ENCODE measurements at regions not wholly inside any gene's neighbourhood (a gene's known extent, or its start where the extent isn't known, plus 50 kb on each side); places are given as distances from the start of the nearest gene placed in this dataset.

DNA sequence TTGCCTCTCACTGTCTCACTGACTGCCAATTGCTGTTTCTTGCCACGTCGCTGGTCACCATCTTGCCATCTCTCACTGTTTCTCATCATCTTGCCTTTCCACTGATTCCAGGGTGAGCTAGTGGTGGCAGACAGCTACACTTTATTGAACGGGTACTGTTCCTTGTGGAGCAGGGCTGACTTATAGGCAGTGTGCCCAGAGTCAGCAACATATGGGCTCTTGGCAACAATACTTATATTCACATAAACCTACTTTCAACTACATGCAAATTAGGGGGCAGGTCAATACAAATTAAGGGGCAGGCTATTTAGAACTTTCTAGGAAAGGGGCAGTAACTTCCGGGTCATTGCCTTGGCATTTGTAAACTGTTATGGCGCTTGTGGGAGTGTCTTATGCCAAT, 186.2 kb upstream of the SYNDIG1 start:
- in situ Hi-C loops (cut with HindIII; ENCODE audit: low pct_ligation_motif_present, low sequenced_read_pairs): no loop called here
- TF ChIP-seq, protein P1, sequence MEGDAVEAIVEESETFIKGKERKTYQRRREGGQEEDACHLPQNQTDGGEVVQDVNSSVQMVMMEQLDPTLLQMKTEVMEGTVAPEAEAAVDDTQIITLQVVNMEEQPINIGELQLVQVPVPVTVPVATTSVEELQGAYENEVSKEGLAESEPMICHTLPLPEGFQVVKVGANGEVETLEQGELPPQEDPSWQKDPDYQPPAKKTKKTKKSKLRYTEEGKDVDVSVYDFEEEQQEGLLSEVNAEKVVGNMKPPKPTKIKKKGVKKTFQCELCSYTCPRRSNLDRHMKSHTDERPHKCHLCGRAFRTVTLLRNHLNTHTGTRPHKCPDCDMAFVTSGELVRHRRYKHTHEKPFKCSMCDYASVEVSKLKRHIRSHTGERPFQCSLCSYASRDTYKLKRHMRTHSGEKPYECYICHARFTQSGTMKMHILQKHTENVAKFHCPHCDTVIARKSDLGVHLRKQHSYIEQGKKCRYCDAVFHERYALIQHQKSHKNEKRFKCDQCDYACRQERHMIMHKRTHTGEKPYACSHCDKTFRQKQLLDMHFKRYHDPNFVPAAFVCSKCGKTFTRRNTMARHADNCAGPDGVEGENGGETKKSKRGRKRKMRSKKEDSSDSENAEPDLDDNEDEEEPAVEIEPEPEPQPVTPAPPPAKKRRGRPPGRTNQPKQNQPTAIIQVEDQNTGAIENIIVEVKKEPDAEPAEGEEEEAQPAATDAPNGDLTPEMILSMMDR (IDR thresholded peaks at IDR 0.05; ENCODE audit: low read depth, low read length, missing control alignments): no peak

DNA sequence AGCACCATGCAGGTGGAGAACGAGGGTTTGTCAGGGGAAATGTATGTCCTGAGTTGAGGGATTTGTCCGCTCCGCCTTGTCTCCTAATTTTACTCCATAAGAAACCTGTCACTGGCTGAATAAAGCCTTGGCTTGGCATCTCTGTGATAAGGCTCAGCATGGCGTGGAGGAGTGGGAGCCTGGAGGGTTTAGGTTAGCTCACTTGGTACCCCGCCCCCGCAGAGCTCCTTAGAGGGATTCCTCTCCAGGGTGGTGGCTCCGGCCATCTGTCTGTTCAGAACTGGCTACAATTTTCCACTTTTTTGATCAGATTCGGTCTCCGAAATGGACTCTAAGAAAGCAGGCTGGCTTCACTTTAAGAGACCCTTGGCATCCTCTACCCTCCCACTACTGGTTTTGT, 192.2 kb upstream of the SYNDIG1 start:
- TF ChIP-seq, protein P1 (IDR thresholded peaks at IDR 0.05; ENCODE audit: low read depth, low read length, missing control alignments): no peak
- Histone ChIP-seq H3K36me3 (replicated peaks) (no peaks in the 10 kb centered on the region), H3K4me3 (ENCODE audit: low read depth, low read length) (no peak overlapping the region), H3K27me3 (replicated peaks) (no peaks in the 10 kb centered on the region), H3K27ac (no peak overlapping the region)
- no peak for DNase-seq
- in situ Hi-C loops (cut with HindIII; ENCODE audit: low pct_ligation_motif_present, low sequenced_read_pairs): no loop called here

More for the DNA sequence above, 186.2 kb upstream of the SYNDIG1 start:
- Histone ChIP-seq H3K27me3 (replicated peaks) (no peaks in the 10 kb centered on the region), H3K4me3 (ENCODE audit: low read depth, low read length) (no peak overlapping the region), H3K36me3 (replicated peaks) (no peaks in the 10 kb centered on the region), H3K27ac (no peak overlapping the region)
- DNase-seq: no peak

DNA sequence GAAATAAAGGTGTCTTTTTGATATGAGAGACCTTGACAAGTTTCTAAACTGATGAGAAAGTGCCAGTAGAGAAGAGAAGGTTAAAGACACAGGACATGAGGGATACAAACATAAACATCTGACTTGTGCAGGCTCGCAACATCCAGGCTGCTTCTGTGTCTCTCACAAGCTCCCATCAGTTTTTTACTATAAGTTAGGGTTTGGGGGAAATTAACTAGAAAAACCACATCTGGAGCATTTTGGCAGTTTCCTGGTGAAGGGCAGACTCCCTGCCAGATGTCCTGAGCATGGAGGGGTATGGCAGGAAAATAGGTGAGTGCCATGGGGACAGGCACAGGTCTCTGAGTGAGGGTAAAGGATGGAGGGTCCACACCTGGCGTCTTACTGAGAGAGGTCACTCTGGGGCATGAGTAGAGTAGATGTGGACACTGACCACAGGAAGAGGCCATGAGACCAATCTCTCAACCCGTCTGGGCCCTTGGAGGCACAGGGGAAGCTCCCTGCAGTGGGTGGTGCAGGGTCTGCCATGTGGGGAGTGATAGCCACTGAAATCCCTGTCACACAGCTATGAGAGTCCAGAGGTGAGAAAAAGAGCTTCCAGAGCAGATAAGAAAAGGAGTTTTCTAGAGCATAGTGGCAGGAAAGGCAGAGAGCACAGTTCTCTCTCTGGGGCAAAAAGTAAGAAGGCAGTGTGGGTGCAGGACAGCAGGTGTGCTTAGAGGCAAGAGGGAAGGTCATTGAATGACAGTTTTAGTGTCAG, 193.3 kb upstream of the SYNDIG1 start:
- DNase-seq: no peak
- Histone ChIP-seq H3K4me3 (ENCODE audit: low read depth, low read length) (no peak overlapping the region), H3K27me3 (replicated peaks) (no peaks in the 10 kb centered on the region), H3K27ac (no peak overlapping the region), H3K36me3 (replicated peaks) (no peaks in the 10 kb centered on the region)
- TF ChIP-seq, protein P1 (IDR thresholded peaks at IDR 0.05; ENCODE audit: low read depth, low read length, missing control alignments): no peak
- in situ Hi-C loops (cut with HindIII; ENCODE audit: low pct_ligation_motif_present, low sequenced_read_pairs): no loop called here

DNA sequence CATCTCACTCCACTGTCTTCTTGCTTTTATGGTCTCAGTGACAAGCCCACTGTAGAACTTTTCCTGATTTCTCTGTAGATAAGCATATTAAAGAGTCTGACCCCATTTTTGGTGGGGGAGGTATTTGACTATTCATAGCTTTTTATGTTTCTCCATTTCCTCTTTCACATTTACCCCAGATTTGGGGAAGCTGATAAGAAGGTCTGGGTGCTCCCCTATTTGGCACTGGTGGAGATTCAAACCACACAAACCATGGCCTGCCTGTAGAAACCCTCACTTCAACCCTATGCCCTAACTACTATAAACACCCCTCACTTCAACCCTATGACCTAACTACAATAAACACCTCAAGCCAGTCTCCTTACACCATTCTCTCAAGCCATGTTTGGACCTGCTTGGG, 196.2 kb upstream of the SYNDIG1 start:
- Histone ChIP-seq H3K27me3 (replicated peaks) (no peaks in the 10 kb centered on the region), H3K27ac (no peak overlapping the region), H3K4me3 (ENCODE audit: low read depth, low read length) (no peak overlapping the region), H3K36me3 (replicated peaks) (no peaks in the 10 kb centered on the region)
- in situ Hi-C loops (cut with HindIII; ENCODE audit: low pct_ligation_motif_present, low sequenced_read_pairs): no loop called here
- DNase-seq: no peak
- TF ChIP-seq, protein P1 (IDR thresholded peaks at IDR 0.05; ENCODE audit: low read depth, low read length, missing control alignments): no peak

DNA sequence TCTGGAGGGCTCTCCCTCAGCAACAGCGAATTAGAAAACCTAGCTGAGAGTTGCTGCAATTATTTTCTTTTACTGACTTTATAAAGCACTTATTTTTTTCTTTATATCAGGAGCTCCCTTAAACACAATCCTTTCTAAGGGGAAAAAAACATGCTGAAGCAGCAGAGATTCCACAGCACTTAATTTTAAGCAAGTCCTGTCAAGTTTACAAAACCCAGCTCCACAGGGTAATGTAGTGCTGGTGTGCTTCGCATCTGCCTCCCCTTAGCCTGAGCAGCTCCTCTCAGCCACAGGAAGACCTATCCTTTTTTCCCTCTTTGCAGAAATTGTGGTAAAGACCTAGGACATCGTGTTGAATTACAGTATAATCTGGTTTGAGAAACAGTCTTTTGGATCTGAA, 208.1 kb upstream of the SYNDIG1 start:
- TF ChIP-seq, protein P1 (IDR thresholded peaks at IDR 0.05; ENCODE audit: low read depth, low read length, missing control alignments): no peak
- no peak for DNase-seq
- Histone ChIP-seq H3K4me3 (ENCODE audit: low read depth, low read length) (no peak overlapping the region), H3K36me3 (replicated peaks) (no peaks in the 10 kb centered on the region), H3K27me3 (replicated peaks) (no peaks in the 10 kb centered on the region), H3K27ac (no peak overlapping the region)
- in situ Hi-C loops (cut with HindIII; ENCODE audit: low pct_ligation_motif_present, low sequenced_read_pairs): no loop called here

DNA sequence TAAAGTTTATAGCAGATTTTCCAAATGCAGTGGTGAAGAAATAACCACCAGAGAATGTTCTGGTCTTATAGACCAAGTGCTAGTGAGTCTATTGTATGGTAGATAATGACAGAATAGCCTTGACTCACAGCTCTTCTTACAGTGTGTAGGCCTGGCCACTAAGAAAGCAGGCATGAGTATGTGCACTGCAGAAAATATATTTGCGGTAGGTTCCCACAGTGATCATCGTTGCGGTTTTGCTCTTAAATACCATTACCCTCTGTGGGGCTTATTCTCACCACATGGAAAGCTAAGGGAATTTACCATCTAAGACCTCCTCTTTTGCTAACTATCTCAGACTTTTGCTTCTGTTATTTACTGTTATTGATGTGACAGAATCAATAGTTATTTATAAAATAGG, 212.3 kb upstream of the SYNDIG1 start:
- DNase-seq: no peak
- TF ChIP-seq, protein P1 (IDR thresholded peaks at IDR 0.05; ENCODE audit: low read depth, low read length, missing control alignments): no peak
- Histone ChIP-seq H3K36me3 (replicated peaks) (no peaks in the 10 kb centered on the region), H3K4me3 (ENCODE audit: low read depth, low read length) (no peak overlapping the region), H3K27ac (no peak overlapping the region), H3K27me3 (replicated peaks) (no peaks in the 10 kb centered on the region)
- in situ Hi-C loops (cut with HindIII; ENCODE audit: low pct_ligation_motif_present, low sequenced_read_pairs): no loop called here

Measured in brain microvascular endothelial cell (primary cell).